Hepatocyte (in vitro differentiated cells): ENCODE measurements at regions not wholly inside any gene's neighbourhood (a gene's known extent, or its start where the extent isn't known, plus 50 kb on each side); places are given as distances from the start of the nearest gene placed in this dataset.

Source experiments
- DNase-seq: peaks from one replicate; pipeline ENCODE4 v3.0.0-alpha.2; 2016; ENCODE audit warnings: low spot score
- H2AFZ ChIP-seq: fragments of 200-600 bp; sonication (generic); 2 replicates; pipeline ENCODE4 v1.6.0; 2016; ENCODE audit warnings: antibody characterized with exemption, mild to moderate bottlenecking
- H3K27ac ChIP-seq: fragments of 200-600 bp; sonication (generic); 2 replicates; pipeline ENCODE4 v1.5.1; 2016; ENCODE audit warnings: mild to moderate bottlenecking
- H3K27me3 ChIP-seq: fragments of 200-600 bp; sonication (generic); 2 replicates; pipeline ENCODE4 v1.6.1; 2016
- H3K36me3 ChIP-seq: fragments of 200-600 bp; sonication (generic); replicated peaks from 2 replicates; pipeline ENCODE4 v1.5.1; 2016; ENCODE audit warnings: low read depth; ENCODE audit not compliant: insufficient read depth
- H3K4me1 ChIP-seq: fragments of 200-600 bp; sonication (generic); 2 replicates; pipeline ENCODE4 v1.5.1; 2016; ENCODE audit warnings: mild to moderate bottlenecking, moderate library complexity; ENCODE audit not compliant: insufficient read depth
- H3K4me2 ChIP-seq: fragments of 200-600 bp; sonication (generic); 2 replicates; pipeline ENCODE4 v1.6.0; 2016
- H3K4me3 ChIP-seq: fragments of 200-600 bp; sonication (generic); 2 replicates; pipeline ENCODE4 v1.5.1; 2016; ENCODE audit warnings: mild to moderate bottlenecking
- H3K79me2 ChIP-seq: fragments of 200-600 bp; sonication (generic); 2 replicates; pipeline ENCODE4 v1.6.0; 2017; ENCODE audit warnings: mild to moderate bottlenecking
- H3K9me2 ChIP-seq: fragments of 200-600 bp; sonication (generic); replicated peaks from 2 replicates; pipeline ENCODE4 v1.6.0; 2017; ENCODE audit warnings: mild to moderate bottlenecking; ENCODE audit not compliant: insufficient read depth
- H3K9me3 ChIP-seq: fragments of 200-600 bp; sonication (generic); 2 replicates; pipeline ENCODE4 v1.5.1; 2016; ENCODE audit warnings: low read depth, mild to moderate bottlenecking
- H4K20me1 ChIP-seq: fragments of 200-600 bp; sonication (generic); 2 replicates; pipeline ENCODE4 v1.6.0; 2016; ENCODE audit warnings: mild to moderate bottlenecking; ENCODE audit not compliant: insufficient read depth, poor library complexity, severe bottlenecking
- EZH2 ChIP-seq: fragments of 200-600 bp; sonication (generic); IDR thresholded peaks from 2 replicates; pipeline ENCODE4 v1.6.1; 2016; ENCODE audit warnings: antibody characterized with exemption, mild to moderate bottlenecking, borderline replicate concordance
- EZH2phosphoT487 ChIP-seq: fragments of 200-600 bp; sonication (generic); IDR thresholded peaks from one replicate; pipeline ENCODE4 v1.6.1; 2018; ENCODE audit warnings: antibody characterized with exemption, mild to moderate bottlenecking, low read depth, moderate library complexity; ENCODE audit not compliant: unreplicated experiment, severe bottlenecking
- WGBS: methylation state at CpG from one replicate; pipeline ENCODE4 v1.1.6; 2016; ENCODE audit warnings: low lambda C conversion rate; ENCODE audit errors: missing lambda C conversion rate; 5-methylcytosine and 5-hydroxymethylcytosine counted together
- TF ChIP-seq, protein P1 (sequence below): fragments of 200-600 bp; sonication (generic); IDR thresholded peaks from 2 replicates; pipeline ENCODE4 v1.5.1; 2016; ENCODE audit warnings: antibody characterized with exemption, mild to moderate bottlenecking; ENCODE audit not compliant: poor library complexity

DNA sequence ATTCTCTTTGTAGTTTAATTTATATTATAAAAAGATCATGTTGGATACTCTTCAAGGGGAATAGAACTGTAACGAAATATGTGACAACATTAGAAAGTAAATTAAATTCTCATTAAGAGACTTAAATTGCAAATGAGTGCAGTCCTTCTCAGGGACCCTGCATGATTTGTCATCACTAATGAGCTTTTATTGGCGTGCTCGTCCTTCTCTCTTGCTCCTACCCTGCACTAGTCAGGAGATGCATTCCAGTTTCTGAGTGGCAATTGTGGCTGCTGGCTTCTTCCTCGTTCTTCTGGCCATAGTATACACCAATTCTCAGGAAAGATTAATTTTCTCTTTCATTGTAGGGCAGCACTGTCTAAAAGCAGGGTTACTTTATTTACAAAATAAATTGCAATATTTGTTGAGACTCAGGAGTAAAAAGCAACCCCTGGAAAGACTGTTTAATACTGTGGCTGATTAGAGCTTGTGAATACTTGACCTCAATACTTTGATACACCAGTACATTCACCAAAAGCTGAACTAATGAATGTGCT lies 376.3 kb upstream of the CHD1 start:
- Histone ChIP-seq H3K4me1 (no peaks in the 10 kb centered on the region), H2AFZ (no peak overlapping the region), H3K4me2 (no peak overlapping the region), H3K79me2 (no peaks in the 10 kb centered on the region), H3K27ac (no peak overlapping the region), H3K9me2 (no peaks in the 10 kb centered on the region), H3K4me3 (no peak overlapping the region), H3K9me3 (no peaks in the 10 kb centered on the region), H4K20me1 (no peaks in the 10 kb centered on the region), H3K27me3 (no peaks in the 10 kb centered on the region), H3K36me3 (no peaks in the 10 kb centered on the region)
- WGBS, result 79% methylated on average over 4 of the region's 4 CpGs
- DNase-seq, result no peak
- TF ChIP-seq EZH2, result no peak
- TF ChIP-seq EZH2phosphoT487, result no peak
- TF ChIP-seq, protein P1, sequence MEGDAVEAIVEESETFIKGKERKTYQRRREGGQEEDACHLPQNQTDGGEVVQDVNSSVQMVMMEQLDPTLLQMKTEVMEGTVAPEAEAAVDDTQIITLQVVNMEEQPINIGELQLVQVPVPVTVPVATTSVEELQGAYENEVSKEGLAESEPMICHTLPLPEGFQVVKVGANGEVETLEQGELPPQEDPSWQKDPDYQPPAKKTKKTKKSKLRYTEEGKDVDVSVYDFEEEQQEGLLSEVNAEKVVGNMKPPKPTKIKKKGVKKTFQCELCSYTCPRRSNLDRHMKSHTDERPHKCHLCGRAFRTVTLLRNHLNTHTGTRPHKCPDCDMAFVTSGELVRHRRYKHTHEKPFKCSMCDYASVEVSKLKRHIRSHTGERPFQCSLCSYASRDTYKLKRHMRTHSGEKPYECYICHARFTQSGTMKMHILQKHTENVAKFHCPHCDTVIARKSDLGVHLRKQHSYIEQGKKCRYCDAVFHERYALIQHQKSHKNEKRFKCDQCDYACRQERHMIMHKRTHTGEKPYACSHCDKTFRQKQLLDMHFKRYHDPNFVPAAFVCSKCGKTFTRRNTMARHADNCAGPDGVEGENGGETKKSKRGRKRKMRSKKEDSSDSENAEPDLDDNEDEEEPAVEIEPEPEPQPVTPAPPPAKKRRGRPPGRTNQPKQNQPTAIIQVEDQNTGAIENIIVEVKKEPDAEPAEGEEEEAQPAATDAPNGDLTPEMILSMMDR, result no peak

DNA sequence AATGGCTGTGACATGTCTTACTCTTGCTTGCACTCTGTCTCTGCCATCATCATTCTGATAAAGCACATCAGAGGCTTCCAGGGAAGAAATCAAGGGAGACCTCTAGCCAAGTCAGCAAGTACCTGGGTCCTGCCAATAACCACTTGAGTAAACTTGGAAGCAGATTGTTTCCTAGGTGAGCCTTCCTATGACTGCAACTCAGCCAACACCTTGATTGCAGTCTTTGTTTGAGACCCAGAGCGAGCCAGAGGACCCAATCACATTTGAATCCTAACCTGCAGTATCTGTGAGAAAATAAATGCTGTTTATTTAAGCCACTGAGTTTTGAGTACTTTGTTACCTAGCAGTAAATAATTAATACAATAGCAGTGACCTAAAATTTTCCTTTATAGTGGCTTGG lies 356.8 kb upstream of the CHD1 start:
- TF ChIP-seq EZH2phosphoT487 (no peak), EZH2 (no peak)
- TF ChIP-seq, protein P1, result no peak
- no peak overlapping the region for H3K27ac ChIP-seq
- no peaks in the 10 kb centered on the region for H4K20me1 ChIP-seq
- no peak overlapping the region for H2AFZ ChIP-seq
- no peaks in the 10 kb centered on the region for H3K9me2 ChIP-seq
- no peak overlapping the region for H3K4me2 ChIP-seq
- H3K4me3 ChIP-seq, result no peak overlapping the region
- DNase-seq, result peak; percentile 19
- no peaks in the 10 kb centered on the region for H3K27me3 ChIP-seq
- WGBS, result 41% methylated on average over 1 of the region's 1 CpG
- no peaks in the 10 kb centered on the region for H3K79me2 ChIP-seq
- no peaks in the 10 kb centered on the region for H3K9me3 ChIP-seq
- no peaks in the 10 kb centered on the region for H3K36me3 ChIP-seq
- H3K4me1 ChIP-seq, result no peaks in the 10 kb centered on the region

DNA sequence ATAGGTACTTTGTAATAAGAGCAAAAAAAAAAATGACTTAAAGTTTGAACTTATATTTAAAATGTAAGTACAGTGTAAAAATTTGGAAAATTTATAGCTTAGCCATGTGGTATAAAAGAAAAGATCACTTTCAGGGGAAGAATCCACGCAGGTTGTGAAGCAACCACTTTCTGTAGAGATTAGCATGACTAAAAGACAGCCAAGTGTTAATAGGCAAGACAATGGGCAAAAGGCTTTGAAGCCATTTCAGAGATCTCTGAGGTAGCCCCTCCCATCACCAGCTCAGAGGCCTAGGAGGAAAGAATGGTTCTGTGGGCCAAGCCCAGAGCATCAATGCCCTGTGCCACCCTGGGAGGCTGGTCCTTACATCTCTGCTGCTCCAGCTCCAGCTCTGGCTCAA lies 346.3 kb upstream of the CHD1 start:
- H3K27me3 ChIP-seq, result no peaks in the 10 kb centered on the region
- H3K9me2 ChIP-seq, result no peaks in the 10 kb centered on the region
- 85% methylated on average over 1 of the region's 1 CpG for WGBS
- no peak overlapping the region for H3K27ac ChIP-seq
- no peaks in the 10 kb centered on the region for H3K79me2 ChIP-seq
- no peak overlapping the region for H3K4me3 ChIP-seq
- no peak overlapping the region for H3K4me2 ChIP-seq
- TF ChIP-seq, protein P1, result no peak
- TF ChIP-seq EZH2, result no peak
- TF ChIP-seq EZH2phosphoT487, result no peak
- no peaks in the 10 kb centered on the region for H4K20me1 ChIP-seq
- DNase-seq, result no peak
- H3K4me1 ChIP-seq, result no peaks in the 10 kb centered on the region
- no peaks in the 10 kb centered on the region for H3K9me3 ChIP-seq
- no peak overlapping the region for H2AFZ ChIP-seq
- no peaks in the 10 kb centered on the region for H3K36me3 ChIP-seq

DNA sequence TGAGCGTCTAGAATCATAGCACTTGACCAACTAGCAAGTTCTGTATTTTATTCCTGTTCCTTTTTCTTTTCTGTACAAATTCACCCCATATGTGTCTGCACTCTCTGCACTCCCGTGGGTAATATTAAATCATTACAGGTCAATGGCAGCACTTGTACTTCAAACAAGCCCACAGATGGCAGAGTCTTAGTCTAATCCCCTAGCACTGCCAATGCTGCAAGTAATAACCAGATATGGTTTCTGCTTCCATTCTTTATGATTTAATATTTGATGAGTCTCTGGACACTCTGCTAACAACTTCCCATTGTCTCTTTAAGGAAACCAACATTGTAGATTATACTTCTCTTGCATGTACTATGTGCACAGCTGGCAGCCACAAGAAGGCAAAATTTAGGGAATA lies 343.8 kb upstream of the CHD1 start:
- 73% methylated on average over 2 of the region's 2 CpGs for WGBS
- TF ChIP-seq EZH2 (no peak), EZH2phosphoT487 (no peak)
- TF ChIP-seq, protein P1, result no peak
- Histone ChIP-seq H3K4me2 (no peak overlapping the region), H2AFZ (no peak overlapping the region), H3K9me2 (no peaks in the 10 kb centered on the region), H3K36me3 (no peaks in the 10 kb centered on the region), H3K4me3 (no peak overlapping the region), H4K20me1 (no peaks in the 10 kb centered on the region), H3K27me3 (no peaks in the 10 kb centered on the region), H3K4me1 (no peaks in the 10 kb centered on the region), H3K27ac (no peak overlapping the region), H3K79me2 (no peaks in the 10 kb centered on the region), H3K9me3 (no peaks in the 10 kb centered on the region)
- no peak for DNase-seq
